ENCODE measurements at regions not wholly inside any gene's neighbourhood (a gene's known extent, or its start where the extent isn't known, plus 50 kb on each side); places are given as distances from the start of the nearest gene placed in this dataset.

DNA sequence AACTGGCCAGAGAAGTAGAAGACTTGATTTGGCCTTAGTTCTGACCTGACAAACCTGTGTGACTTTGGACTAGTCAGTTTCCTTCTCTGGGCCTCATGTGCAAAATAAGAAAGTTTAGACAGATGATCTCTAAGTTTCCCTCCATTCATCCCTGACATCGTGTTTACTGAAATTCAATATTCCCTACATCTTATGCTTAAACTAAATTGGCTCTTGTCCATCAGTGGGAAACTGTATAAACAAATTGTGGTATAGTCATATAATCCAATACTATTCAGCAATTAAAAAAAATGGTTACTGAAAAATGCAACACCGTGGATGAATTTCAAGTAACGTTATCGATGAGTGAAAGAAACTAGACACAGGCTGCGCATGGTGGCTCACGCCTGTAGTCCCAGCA lies 64.4 kb upstream of the HRH1 start:
- no peak for DNase-seq (ENCODE audit: low spot score)

DNA sequence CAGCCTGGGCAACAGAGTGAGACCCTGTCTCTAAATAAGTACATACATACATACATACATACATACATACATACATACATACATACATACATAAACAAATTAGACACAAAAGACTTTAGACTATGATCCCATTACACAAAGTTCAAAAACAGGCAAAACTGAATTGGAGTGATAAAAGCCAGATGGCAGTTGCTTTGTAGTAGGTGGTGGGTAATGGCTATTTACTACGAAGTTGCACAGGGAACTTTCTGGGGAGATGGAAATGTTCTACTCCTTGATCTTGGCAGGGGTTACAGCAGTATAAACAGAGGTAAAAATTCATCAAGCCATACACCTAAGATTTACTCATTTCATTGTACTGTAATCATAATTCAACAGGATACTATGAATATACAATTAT lies 63.7 kb upstream of the HRH1 start:
- DNase-seq (ENCODE audit: low spot score), result no peak

DNA sequence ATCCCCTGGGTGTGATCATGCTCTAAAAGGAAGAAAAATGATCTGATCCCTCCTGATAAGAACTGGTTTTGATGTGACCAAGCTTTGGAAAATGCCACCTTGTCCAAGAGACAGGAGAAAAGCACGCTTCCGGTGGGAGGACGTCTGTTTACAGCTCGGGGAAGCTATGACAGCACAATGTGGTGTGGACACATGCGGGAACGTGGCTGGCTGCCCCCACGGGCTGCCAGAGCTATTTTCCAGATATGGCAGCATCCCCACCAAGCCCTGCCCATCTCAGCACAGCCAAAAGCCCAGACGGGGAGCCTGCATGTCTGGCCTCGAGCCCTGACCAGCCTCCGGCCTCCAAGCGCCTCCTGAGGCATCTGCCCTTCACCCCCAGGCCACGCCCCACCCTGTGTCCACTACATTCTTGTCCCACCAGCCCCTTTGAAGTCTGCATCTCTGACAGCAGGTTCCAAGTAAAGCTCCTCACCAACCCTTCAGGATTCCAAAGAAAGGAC lies 63.2 kb upstream of the HRH1 start:
- no peak for DNase-seq (ENCODE audit: low spot score)

DNA sequence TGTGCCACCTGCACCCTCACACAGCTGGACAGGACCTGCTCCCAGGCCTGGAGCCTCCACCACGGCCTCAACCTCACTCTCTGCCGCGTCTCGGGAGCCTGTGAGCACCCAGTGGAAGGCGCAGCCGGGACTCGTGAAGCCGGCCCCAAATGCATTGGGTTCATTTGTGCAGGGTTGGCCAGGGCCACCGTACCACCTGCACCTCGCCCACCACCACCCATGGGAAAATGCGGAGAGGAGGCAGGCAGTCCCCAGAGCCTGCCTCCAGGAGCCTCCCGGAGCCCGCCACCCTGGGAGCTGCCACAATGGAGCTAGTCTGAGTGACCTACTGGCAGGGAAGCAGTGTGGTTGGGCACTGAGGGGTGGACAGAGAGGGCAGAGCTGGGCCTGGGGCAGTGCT lies 62.5 kb upstream of the HRH1 start:
- no peak for DNase-seq (ENCODE audit: low spot score)

DNA sequence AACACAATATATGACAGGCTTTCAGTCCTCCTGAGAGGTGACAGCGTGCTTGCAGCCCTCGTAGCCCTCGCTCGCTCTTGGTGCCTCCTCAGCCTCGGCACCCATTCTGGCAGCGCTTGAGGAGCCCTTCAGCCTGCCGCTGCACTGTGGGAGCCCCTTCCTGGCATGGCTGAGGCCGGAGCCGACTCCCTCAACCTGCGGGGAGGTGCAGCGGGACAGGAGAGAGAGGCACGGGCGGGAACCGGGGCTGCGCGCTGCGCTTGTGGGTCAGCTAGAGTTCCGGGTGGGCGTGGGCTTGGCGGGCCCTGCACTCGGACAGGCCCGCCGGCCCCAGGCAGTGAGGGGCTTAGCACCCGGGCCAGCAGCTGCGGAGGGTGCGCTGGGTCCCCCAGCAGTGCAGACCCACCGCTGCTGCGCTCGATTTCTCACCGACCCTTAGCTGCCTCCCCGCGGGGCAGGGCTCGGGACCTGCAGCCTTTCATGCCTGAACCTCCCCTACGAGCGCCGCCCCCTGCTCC lies 60.4 kb upstream of the HRH1 start:
- DNase-seq (ENCODE audit: low spot score), result no peak

DNA sequence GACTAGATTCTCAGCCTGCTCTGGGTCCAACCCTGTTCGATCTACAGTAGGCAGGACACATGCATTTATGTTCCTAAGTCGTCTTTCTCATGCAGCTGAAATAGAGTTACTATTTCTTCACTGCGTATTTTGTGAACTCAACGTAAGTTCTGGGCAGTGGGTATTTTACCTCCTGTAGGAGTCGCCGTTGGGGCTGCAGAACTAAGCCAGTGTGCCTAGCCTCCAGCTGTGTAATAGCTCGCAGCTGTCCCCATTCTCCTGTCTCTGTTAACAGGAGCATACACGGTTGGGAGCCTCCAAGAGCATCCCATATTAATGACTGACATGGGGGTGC lies 58.4 kb upstream of the HRH1 start:
- no peak for DNase-seq (ENCODE audit: low spot score)

DNA sequence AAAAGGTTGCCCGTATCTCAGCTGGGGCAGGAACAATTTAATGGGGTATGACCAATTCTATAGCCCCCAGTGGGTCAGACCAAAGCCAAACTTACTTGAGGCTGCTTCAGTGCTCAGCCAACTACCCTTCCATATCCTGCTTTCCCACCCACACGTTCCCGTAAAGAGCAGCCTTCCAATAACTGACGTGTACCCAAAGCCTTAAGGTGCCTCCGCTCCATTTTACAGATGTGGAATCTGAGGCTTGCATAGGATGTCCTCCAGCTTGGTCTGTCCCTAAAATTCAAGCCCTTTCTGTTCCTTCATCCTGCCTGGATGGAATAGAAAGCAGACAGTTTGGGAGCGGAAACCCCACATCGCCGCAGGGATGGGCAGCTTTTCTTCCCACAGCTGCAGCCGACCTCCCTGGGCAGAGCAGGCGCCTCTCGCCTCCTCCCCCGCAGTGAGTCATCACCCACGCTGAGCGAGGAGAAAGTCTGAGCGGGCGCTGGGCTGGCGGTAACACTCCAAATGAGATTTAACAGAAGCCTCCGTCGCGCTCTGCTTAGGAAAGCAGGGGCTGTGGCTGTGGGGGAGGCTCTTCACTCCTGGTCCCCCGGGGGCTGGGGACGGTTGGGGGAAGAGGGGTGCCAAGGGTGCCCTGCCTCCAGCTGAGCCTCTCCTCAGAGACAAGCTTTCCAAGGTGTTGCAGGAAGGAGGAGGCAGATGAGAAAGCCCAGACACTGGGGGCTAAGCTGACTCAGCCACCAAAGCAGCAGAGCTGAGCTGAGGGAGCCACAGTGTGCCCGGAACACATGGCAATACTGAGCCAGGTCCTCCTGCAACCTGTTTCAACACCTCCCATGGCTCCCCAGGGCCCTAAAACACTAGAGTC lies 57.8 kb upstream of the HRH1 start:
- DNase-seq (ENCODE audit: low spot score), result peak; percentile 95

DNA sequence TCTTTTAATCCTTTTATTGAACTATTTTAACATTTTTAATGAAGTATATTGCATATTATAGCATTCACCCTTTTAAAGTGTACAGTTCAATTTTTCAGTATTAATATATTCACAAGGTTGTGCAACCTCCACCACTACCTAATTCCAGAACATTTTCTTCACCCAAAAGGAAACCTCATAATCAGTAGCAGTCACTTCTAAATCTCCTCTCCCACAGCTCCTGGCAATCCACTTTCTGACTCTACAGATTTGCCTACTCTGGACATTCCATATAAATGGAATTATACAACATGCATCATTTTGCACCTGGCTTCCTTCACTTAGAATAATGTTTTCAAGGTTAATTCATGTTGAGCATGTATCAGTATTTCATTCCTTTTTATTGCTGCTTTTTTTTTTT lies 55.0 kb upstream of the HRH1 start:
- DNase-seq (ENCODE audit: low spot score), result no peak

Data from umbilical cord (tissue), 1 donor.